GM12865 (cell line): ENCODE measurements at regions not wholly inside any gene's neighbourhood (a gene's known extent, or its start where the extent isn't known, plus 50 kb on each side); places are given as distances from the start of the nearest gene placed in this dataset.

Experiments used
- DNase-seq: peaks from one replicate; pipeline ENCODE4 v3.0.0; 2010; ENCODE audit warnings: low read depth
- H3K4me3 ChIP-seq: 2 replicates; pipeline ENCODE4 v1.5.1; 2011; ENCODE audit warnings: mild to moderate bottlenecking, low read depth, low read length, control low read depth
- CTCF ChIP-seq: IDR thresholded peaks from 2 replicates; pipeline ENCODE4 v1.5.1; 2011; ENCODE audit warnings: low read length, control low read depth, low read depth, inconsistent platforms; ENCODE audit not compliant: insufficient read depth; ENCODE audit errors: missing control alignments

GRCh38 chr9:27934471-27934870, 361.2 kb upstream of the C9orf72 start:
- no peak overlapping the region for H3K4me3 ChIP-seq
- TF ChIP-seq CTCF = no peak
- DNase-seq = no peak

- no peak for TF ChIP-seq CTCF
- H3K4me3 ChIP-seq = no peak overlapping the region
- no peak for DNase-seq
Measured at GRCh38 chr9:27939186-27939585, 365.9 kb upstream of the C9orf72 start.

- no peak for DNase-seq
- TF ChIP-seq CTCF = no peak
- H3K4me3 ChIP-seq = no peak overlapping the region
Measured at GRCh38 chr9:27940535-27940934, 367.3 kb upstream of the C9orf72 start.

- DNase-seq = no peak
- no peak for TF ChIP-seq CTCF
Measured at GRCh38 chr9:27943501-27943900, 370.2 kb upstream of the C9orf72 start.

GRCh38 chr9:27945386-27945785, 372.1 kb upstream of the C9orf72 start:
- H3K4me3 ChIP-seq = no peak overlapping the region
- TF ChIP-seq CTCF = no peak
- no peak for DNase-seq

More at GRCh38 chr9:27943501-27943900, 370.2 kb upstream of the C9orf72 start:
- no peak overlapping the region for H3K4me3 ChIP-seq

- H3K4me3 ChIP-seq = no peak overlapping the region
- TF ChIP-seq CTCF = no peak
- no peak for DNase-seq
Measured at GRCh38 chr9:27950382-27950781, 377.1 kb upstream of the C9orf72 start.

GRCh38 chr9:27954858-27955257, 381.6 kb upstream of the C9orf72 start:
- TF ChIP-seq CTCF = no peak
- DNase-seq = no peak
- no peak overlapping the region for H3K4me3 ChIP-seq
